HepG2 (cell line): ENCODE measurements at regions not wholly inside any gene's neighbourhood (a gene's known extent, or its start where the extent isn't known, plus 50 kb on each side); places are given as distances from the start of the nearest gene placed in this dataset.

Source experiments
- ATAC-seq: fragments of 200-7000 bp; cut with Tn5 transposase; 3 replicates; pipeline ENCODE4 v1.9.1; 2020; ENCODE audit warnings: mild to moderate bottlenecking, moderate library complexity
- BruUV-seq: library from RNA; stranded (reverse); fragments of 400-500 nt; replicated peaks from 2 replicates; lab custom pipeline; 2021; lab: Mats Ljungman, UMichigan
- CTCF ChIA-PET: fragments of 300-600 bp; formaldehyde crosslinking; extraction: SDS; loops from one replicate; lab custom pipeline; 2021; ENCODE audit warnings: low total read pairs, inconsistent platforms, low intra/inter-chr PET ratio; lab: Yijun Ruan, JAX
- POLR2A ChIA-PET: fragments of 350-600 bp; sonication (Branson Sonifier 250); formaldehyde crosslinking; loops from one replicate; lab custom pipeline; 2020; ENCODE audit warnings: antibody characterized with exemption, inconsistent platforms; lab: Yijun Ruan, JAX
- DNase-seq: peaks from one replicate; pipeline ENCODE4 v3.0.0-alpha.2; 2015; ENCODE audit warnings: low spot score
- FAIRE-seq: peaks from 3 replicates; lab custom pipeline; 2011; peaks lifted over from hg19 to GRCh38; lab: Jason Lieb, UNC
- H2AFZ ChIP-seq: one replicate; pipeline ENCODE4 v1.6.1; 2011; ENCODE audit warnings: low read length, inconsistent platforms
- H3K27ac ChIP-seq: fragments of 300-600 bp; 3 replicates; pipeline ENCODE4 v1.8.0; 2011; ENCODE audit warnings: mixed run types, mild to moderate bottlenecking, mixed read lengths, low read length, inconsistent platforms; ENCODE audit not compliant: insufficient read depth; ENCODE audit errors: extremely low read length
- H3K27me3 ChIP-seq, 2 experiments: fragments of 200-600 bp in 1 of 2; 2 replicates in 1 of 2; 3 replicates in 1 of 2; pipeline versions ENCODE4 v1.6.0 to v1.8.0; 2011; ENCODE audit warnings: low read length in 2 of 2, mild to moderate bottlenecking in 2 of 2, moderate library complexity in 2 of 2, inconsistent platforms in 1 of 2; ENCODE audit not compliant: insufficient read depth in 2 of 2, control insufficient read depth in 1 of 2
- H3K36me3 ChIP-seq, 2 experiments: fragments of 200-600 bp in 1 of 2; replicated peaks in 1 of 2; 2 replicates in 1 of 2; 3 replicates in 1 of 2; pipeline versions ENCODE4 v1.5.1 to v1.8.0; 2011; ENCODE audit warnings: low read length in 2 of 2, inconsistent platforms in 1 of 2; ENCODE audit not compliant: insufficient read depth in 2 of 2, control insufficient read depth in 1 of 2
- H3K4me1 ChIP-seq: 2 replicates; pipeline ENCODE4 v1.5.1; 2012; ENCODE audit warnings: low read length, inconsistent platforms; ENCODE audit not compliant: insufficient read depth
- H3K4me2 ChIP-seq: 2 replicates; pipeline ENCODE4 v1.6.0; 2011; ENCODE audit warnings: low read depth, low read length, inconsistent platforms
- H3K4me3 ChIP-seq, 3 experiments: fragments of 200-600 bp in 1 of 3; sonication (generic), shearing (Covaris generic) in 1 of 3; replicated peaks in 1 of 3; 2 replicates each; pipeline ENCODE4 v1.5.1; 2011 to 2016; ENCODE audit warnings: low read length in 3 of 3, inconsistent platforms in 2 of 3, low read depth in 2 of 3, mild to moderate bottlenecking in 2 of 3, control low read depth in 1 of 3, mixed read lengths in 1 of 3; ENCODE audit not compliant: insufficient read depth in 1 of 3
- H3K79me2 ChIP-seq: one replicate; pipeline ENCODE4 v1.6.1; 2011; ENCODE audit warnings: low read length, inconsistent platforms; ENCODE audit not compliant: insufficient read depth
- H3K9ac ChIP-seq: 2 replicates; pipeline ENCODE4 v1.6.0; 2011; ENCODE audit warnings: mild to moderate bottlenecking, low read depth, low read length, inconsistent platforms; ENCODE audit not compliant: insufficient read depth
- H3K9me3 ChIP-seq: 2 replicates; pipeline ENCODE4 v1.5.1; 2012; ENCODE audit warnings: mild to moderate bottlenecking, low read length
- H4K20me1 ChIP-seq: 2 replicates; pipeline ENCODE4 v1.6.0; 2011; ENCODE audit warnings: inconsistent platforms, mild to moderate bottlenecking, low read length, moderate library complexity; ENCODE audit not compliant: insufficient read depth
- AHDC1 ChIP-seq: sonication (generic); formaldehyde crosslinking; IDR thresholded peaks from 2 replicates; pipeline ENCODE4 v1.5.1; 2020; ENCODE audit warnings: mild to moderate bottlenecking, missing genetic modification reagents, borderline replicate concordance
- EED ChIP-seq: sonication (generic); formaldehyde crosslinking; IDR thresholded peaks from 2 replicates; pipeline ENCODE4 v1.5.0; 2020; ENCODE audit warnings: mild to moderate bottlenecking, missing genetic modification reagents
- EP300 ChIP-seq, 3 experiments: sonication (generic) in 1 of 3; formaldehyde crosslinking in 1 of 3; IDR thresholded peaks; 2 replicates each; pipeline versions ENCODE4 v1.5.1 to v1.6.1; 2011 to 2020; ENCODE audit warnings: low read depth in 2 of 3, low read length in 2 of 3, borderline replicate concordance in 1 of 3, improper control_type of control experiment in 1 of 3, mild to moderate bottlenecking in 1 of 3, missing genetic modification reagents in 1 of 3, moderate library complexity in 1 of 3
- GPN1 ChIP-seq: sonication (generic); formaldehyde crosslinking; IDR thresholded peaks from 2 replicates; pipeline ENCODE4 v1.5.1; 2020; ENCODE audit warnings: missing genetic modification reagents, borderline replicate concordance
- HOXD1 ChIP-seq: sonication (generic); formaldehyde crosslinking; IDR thresholded peaks from 2 replicates; pipeline ENCODE4 v1.5.0; 2020; ENCODE audit warnings: missing genetic modification reagents
- RARA ChIP-seq: IDR thresholded peaks from 2 replicates; pipeline ENCODE4 v1.6.1; 2016; ENCODE audit warnings: missing genetic modification reagents, missing compliant biosample characterization
- SIX4 ChIP-seq: sonication (generic); formaldehyde crosslinking; IDR thresholded peaks from 2 replicates; pipeline ENCODE4 v1.4.0; 2020; ENCODE audit warnings: missing genetic modification reagents
- SMARCC2 ChIP-seq: fragments of 450-650 bp; IDR thresholded peaks from 2 replicates; pipeline ENCODE4 v1.6.1; 2017; ENCODE audit warnings: antibody characterized with exemption, mild to moderate bottlenecking
- ZFY ChIP-seq: sonication (generic); formaldehyde crosslinking; IDR thresholded peaks from 2 replicates; pipeline ENCODE4 v1.4.0; 2020; ENCODE audit warnings: missing genetic modification reagents
- ZNF296 ChIP-seq: sonication (generic); formaldehyde crosslinking; conservative IDR thresholded peaks from 2 replicates; pipeline ENCODE4 v1.5.0; 2020; ENCODE audit warnings: mild to moderate bottlenecking, missing genetic modification reagents
- ZNF431 ChIP-seq: sonication (generic); formaldehyde crosslinking; IDR thresholded peaks from 2 replicates; pipeline ENCODE4 v1.9.0; 2022; ENCODE audit warnings: missing genetic modification reagents, low read depth, mild to moderate bottlenecking, borderline replicate concordance
- ZNF780A ChIP-seq: sonication (generic); formaldehyde crosslinking; IDR thresholded peaks from 2 replicates; pipeline ENCODE4 v1.8.0; 2022; ENCODE audit warnings: mild to moderate bottlenecking, missing genetic modification reagents, moderate library complexity
- WGBS: methylation state at CpG from one replicate; pipeline ENCODE4 v1.1.6; 2017; ENCODE audit warnings: low lambda C conversion rate; 5-methylcytosine and 5-hydroxymethylcytosine counted together
- in situ Hi-C: cut with HindIII; loops from 2 replicates; pipeline ENCODE4 v1.10.0; 2017; ENCODE audit warnings: low pct_unique_long_range_greater_than_20kb; ENCODE audit not compliant: extremely low pct_ligation_motif_present
- intact Hi-C: fragments of 100-400 bp; cut with micrococcal nuclease; formaldehyde crosslinking; loops from one replicate; pipeline ENCODE4 v1.10.0; 2022; ENCODE audit not compliant: unreplicated experiment
- TF ChIP-seq, protein P1 (sequence below): sonication (generic); formaldehyde crosslinking; conservative IDR thresholded peaks from 2 replicates; pipeline ENCODE4 v1.8.1; 2023; ENCODE audit warnings: missing genetic modification reagents

DNA sequence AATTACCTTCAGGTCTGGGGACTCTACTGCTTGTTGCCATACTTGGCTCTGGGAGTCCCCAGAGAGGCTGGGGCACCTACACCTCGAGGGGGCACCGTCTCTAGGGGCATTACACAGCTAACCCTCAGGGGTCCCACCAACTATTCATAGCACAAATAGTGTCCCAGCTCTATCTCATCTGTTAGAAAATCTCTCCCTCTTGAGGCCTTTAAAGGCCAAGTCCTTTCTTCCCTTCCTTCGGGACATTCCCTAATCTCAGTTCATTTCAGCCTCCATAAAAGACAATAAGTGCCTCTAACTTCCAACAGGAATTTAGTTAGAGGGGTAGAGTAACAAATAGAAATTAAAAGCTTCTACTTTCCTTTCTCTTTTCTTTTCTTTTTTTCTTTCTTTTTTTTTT is 55.8 kb upstream of the SORBS2 start (continued):
- TF ChIP-seq ZNF296 (CRISPR knock-in tag), result no peak
- no peak for TF ChIP-seq EED (CRISPR knock-in tag)
- no peak for TF ChIP-seq EP300 (IDR thresholded peaks at IDR 0.05; ENCODE audit: low read depth in 2 of 2, low read length in 2 of 2)
- TF ChIP-seq EP300 (CRISPR knock-in tag; IDR thresholded peaks at IDR 0.05; ENCODE audit: borderline replicate concordance), result no peak

GRCh38 chr4:185868983-185869382 is 57.0 kb upstream of the SORBS2 start:
- WGBS, result 91% methylated on average over 3 of the region's 3 CpGs
- H3K4me3 ChIP-seq, result no peak overlapping the region
- H3K27ac ChIP-seq, result no peak overlapping the region
- peaks cover 0 to 6% of the 10 kb centered on the region in 2 experiments; a peak in 2 of 5 replicates for H3K27me3 ChIP-seq
- no peak for FAIRE-seq
- intact Hi-C loops, result no loop called here
- ATAC-seq, result no peak
- BruUV-seq, result no TSS peak
- H3K4me1 ChIP-seq, result peaks cover 5% of the 10 kb centered on the region; the same call in 1 of the 2 replicates
- in situ Hi-C loops, result no loop called here
- ChIA-PET POLR2A (no interaction called here), CTCF (no interaction called here)
- H2AFZ ChIP-seq, result no peak overlapping the region
- H3K9ac ChIP-seq, result no peak overlapping the region
- no peaks in the 10 kb centered on the region for H4K20me1 ChIP-seq
- H3K36me3 ChIP-seq, result no peaks in the 10 kb centered on the region
- TF ChIP-seq ZNF780A (CRISPR knock-in tag) (no peak), SIX4 (no peak), ZFY (no peak), AHDC1 (no peak), ZNF431 (CRISPR knock-in tag) (no peak), GPN1 (CRISPR knock-in tag) (no peak), SMARCC2 (no peak), RARA (CRISPR knock-in tag) (no peak), HOXD1 (CRISPR knock-in tag) (no peak)
- TF ChIP-seq, protein P1, sequence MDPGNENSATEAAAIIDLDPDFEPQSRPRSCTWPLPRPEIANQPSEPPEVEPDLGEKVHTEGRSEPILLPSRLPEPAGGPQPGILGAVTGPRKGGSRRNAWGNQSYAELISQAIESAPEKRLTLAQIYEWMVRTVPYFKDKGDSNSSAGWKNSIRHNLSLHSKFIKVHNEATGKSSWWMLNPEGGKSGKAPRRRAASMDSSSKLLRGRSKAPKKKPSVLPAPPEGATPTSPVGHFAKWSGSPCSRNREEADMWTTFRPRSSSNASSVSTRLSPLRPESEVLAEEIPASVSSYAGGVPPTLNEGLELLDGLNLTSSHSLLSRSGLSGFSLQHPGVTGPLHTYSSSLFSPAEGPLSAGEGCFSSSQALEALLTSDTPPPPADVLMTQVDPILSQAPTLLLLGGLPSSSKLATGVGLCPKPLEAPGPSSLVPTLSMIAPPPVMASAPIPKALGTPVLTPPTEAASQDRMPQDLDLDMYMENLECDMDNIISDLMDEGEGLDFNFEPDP (CRISPR knock-in tag), result no peak
- H3K9me3 ChIP-seq, result no peaks in the 10 kb centered on the region
- no peaks in the 10 kb centered on the region for H3K79me2 ChIP-seq
- no peak overlapping the region for H3K4me2 ChIP-seq
- DNase-seq, result no peak
